GM19193 (cell line): ENCODE measurements at regions not wholly inside any gene's neighbourhood (a gene's known extent, or its start where the extent isn't known, plus 50 kb on each side); places are given as distances from the start of the nearest gene placed in this dataset.

ENCODE experiments used
- POLR2A ChIP-seq: IDR thresholded peaks from 4 replicates; pipeline ENCODE4 v1.6.1; 2011; ENCODE audit not compliant: insufficient read depth, insufficient read length; ENCODE audit errors: extremely low read depth

- no peak for TF ChIP-seq POLR2A
These were observed 156.8 kb upstream of the ATP1B1 start for GRCh38 chr1:168949672-168950071.

- no peak for TF ChIP-seq POLR2A
These were observed 148.7 kb upstream of the ATP1B1 start for GRCh38 chr1:168957818-168958217.

GRCh38 chr1:168958562-168959289 is 147.8 kb upstream of the ATP1B1 start:
- TF ChIP-seq POLR2A: no peak

GRCh38 chr1:168959382-168959781 is 147.1 kb upstream of the ATP1B1 start:
- TF ChIP-seq POLR2A: no peak

GRCh38 chr1:168960114-168960513 is 146.4 kb upstream of the ATP1B1 start:
- TF ChIP-seq POLR2A: no peak

GRCh38 chr1:168960595-168960994 is 145.9 kb upstream of the ATP1B1 start:
- no peak for TF ChIP-seq POLR2A

- TF ChIP-seq POLR2A: no peak
These were observed 142.9 kb upstream of the ATP1B1 start for GRCh38 chr1:168963601-168964000.

GRCh38 chr1:168964478-168964877 is 142.0 kb upstream of the ATP1B1 start:
- TF ChIP-seq POLR2A: no peak

GRCh38 chr1:168966217-168966616 is 140.3 kb upstream of the ATP1B1 start:
- TF ChIP-seq POLR2A: no peak

GRCh38 chr1:168966636-168967035 is 139.9 kb upstream of the ATP1B1 start:
- no peak for TF ChIP-seq POLR2A

GRCh38 chr1:168970926-168971659 is 135.4 kb upstream of the ATP1B1 start:
- TF ChIP-seq POLR2A: no peak

- no peak for TF ChIP-seq POLR2A
These were observed 134.3 kb upstream of the ATP1B1 start for GRCh38 chr1:168972225-168972624.

- no peak for TF ChIP-seq POLR2A
These were observed 133.6 kb upstream of the ATP1B1 start for GRCh38 chr1:168972887-168973286.

- TF ChIP-seq POLR2A: no peak
These were observed 132.4 kb upstream of the ATP1B1 start for GRCh38 chr1:168974117-168974516.

- no peak for TF ChIP-seq POLR2A
These were observed 131.9 kb upstream of the ATP1B1 start for GRCh38 chr1:168974611-168975010.

- no peak for TF ChIP-seq POLR2A
These were observed 130.2 kb upstream of the ATP1B1 start for GRCh38 chr1:168976267-168976666.
